Endodermal cell (in vitro differentiated cells): ENCODE measurements at regions not wholly inside any gene's neighbourhood (a gene's known extent, or its start where the extent isn't known, plus 50 kb on each side); places are given as distances from the start of the nearest gene placed in this dataset.
"Not testable (repeated sequence)": the region's sequence is repeated elsewhere in the genome, so short reads cannot be mapped to it uniquely, and the experiment has no call there.

ENCODE experiments used
- DNase-seq: peaks from one replicate; pipeline ENCODE4 v3.0.0-alpha.2; 2017
- H3K27ac ChIP-seq: 2 replicates; pipeline ENCODE4 v1.5.1; 2013; ENCODE audit warnings: mild to moderate bottlenecking, low read depth, low read length, moderate library complexity
- H3K27me3 ChIP-seq: 2 replicates; pipeline ENCODE4 v1.6.1; 2013; ENCODE audit warnings: mild to moderate bottlenecking, low read length, moderate library complexity; ENCODE audit not compliant: insufficient read depth, control insufficient read depth, poor library complexity, severe bottlenecking
- H3K36me3 ChIP-seq: 2 replicates; pipeline ENCODE4 v1.7.0; 2013; ENCODE audit warnings: mild to moderate bottlenecking, low read length, moderate library complexity; ENCODE audit not compliant: control insufficient read depth, insufficient read depth
- H3K4me1 ChIP-seq: one replicate; pipeline ENCODE4 v1.7.0; 2013; ENCODE audit warnings: low read length; ENCODE audit not compliant: control insufficient read depth, insufficient read depth
- H3K4me3 ChIP-seq: 2 replicates; pipeline ENCODE4 v1.5.1; 2013; ENCODE audit warnings: mild to moderate bottlenecking, low read length, moderate library complexity
- H3K9ac ChIP-seq: 2 replicates; pipeline ENCODE4 v1.6.1; 2013; ENCODE audit warnings: mild to moderate bottlenecking, low read length, moderate library complexity; ENCODE audit not compliant: poor library complexity, severe bottlenecking; ENCODE audit errors: extremely low read depth
- H3K9me3 ChIP-seq: 2 replicates; pipeline ENCODE4 v1.6.1; 2013; ENCODE audit warnings: mild to moderate bottlenecking, low read length, moderate library complexity; ENCODE audit not compliant: control insufficient read depth
- H3K27ac Mint-ChIP-seq: 2 replicates; pipeline ENCODE4 v1.8.0; 2020; ENCODE audit warnings: mixed read lengths
- H3K27me3 Mint-ChIP-seq: 2 replicates; pipeline ENCODE4 v1.8.0; 2021; ENCODE audit warnings: mild to moderate bottlenecking, mixed read lengths; ENCODE audit not compliant: insufficient read depth
- H3K36me3 Mint-ChIP-seq: 2 replicates; pipeline ENCODE4 v1.8.0; 2020; ENCODE audit warnings: low read depth, mixed read lengths
- H3K4me1 Mint-ChIP-seq: 2 replicates; pipeline ENCODE4 v1.8.0; 2020; ENCODE audit warnings: mixed read lengths
- H3K4me3 Mint-ChIP-seq: 2 replicates; pipeline ENCODE4 v1.8.0; 2020; ENCODE audit warnings: mild to moderate bottlenecking, moderate library complexity, mixed read lengths
- H3K9me3 Mint-ChIP-seq: 2 replicates; pipeline ENCODE4 v1.8.0; 2020; ENCODE audit warnings: mild to moderate bottlenecking, mixed read lengths
- WGBS, 2 experiments: methylation state at CpG; one replicate each; pipeline versions ENCODE4 v1.1.5 to v1.1.7; 2013; ENCODE audit warnings: missing lambda C conversion rate in 2 of 2, mixed read lengths in 1 of 2; ENCODE audit not compliant: insufficient coverage in 1 of 2, insufficient read length in 1 of 2; 5-methylcytosine and 5-hydroxymethylcytosine counted together
- TF ChIP-seq, protein P1 (sequence below): fragments of 200-600 bp; sonication (generic); conservative IDR thresholded peaks from 2 replicates; pipeline ENCODE4 v1.5.0; 2021; ENCODE audit warnings: antibody characterized with exemption, mild to moderate bottlenecking

DNA sequence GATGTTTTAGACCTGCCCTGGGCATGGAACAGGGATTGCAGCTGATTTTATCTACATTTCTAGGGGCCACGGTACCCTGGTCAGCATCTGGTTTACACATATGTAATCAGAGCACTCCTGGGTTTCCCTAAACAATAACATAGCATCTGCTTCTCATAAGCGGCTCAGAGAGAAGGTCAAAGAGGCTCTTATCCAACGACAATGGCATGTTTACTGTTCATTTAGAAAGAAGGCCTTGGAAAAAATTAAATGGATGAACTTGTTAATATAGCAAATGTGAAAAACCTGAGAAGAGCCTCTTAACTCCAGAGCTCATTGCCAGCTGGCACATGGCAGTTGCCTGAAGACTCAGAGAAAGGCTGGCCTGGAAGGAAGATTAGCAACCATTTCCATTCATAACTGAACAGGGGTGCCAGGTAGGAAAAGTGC lies 202.8 kb upstream of the THUMPD2 start:
- Mint-ChIP-seq H3K36me3 (no peaks in the 10 kb centered on the region), H3K27ac (no peak overlapping the region), H3K9me3 (peaks cover 2% of the 10 kb centered on the region), H3K4me1 (no peaks in the 10 kb centered on the region), H3K4me3 (no peak overlapping the region), H3K27me3 (no peaks in the 10 kb centered on the region)
- no peaks in the 10 kb centered on the region for H3K4me1 ChIP-seq
- H3K9me3 ChIP-seq, result no peaks in the 10 kb centered on the region
- no peaks in the 10 kb centered on the region for H3K27me3 ChIP-seq
- H3K27ac ChIP-seq, result no peak overlapping the region
- no peak overlapping the region for H3K4me3 ChIP-seq
- H3K36me3 ChIP-seq, result no peaks in the 10 kb centered on the region
- DNase-seq, result no peak
- TF ChIP-seq, protein P1, sequence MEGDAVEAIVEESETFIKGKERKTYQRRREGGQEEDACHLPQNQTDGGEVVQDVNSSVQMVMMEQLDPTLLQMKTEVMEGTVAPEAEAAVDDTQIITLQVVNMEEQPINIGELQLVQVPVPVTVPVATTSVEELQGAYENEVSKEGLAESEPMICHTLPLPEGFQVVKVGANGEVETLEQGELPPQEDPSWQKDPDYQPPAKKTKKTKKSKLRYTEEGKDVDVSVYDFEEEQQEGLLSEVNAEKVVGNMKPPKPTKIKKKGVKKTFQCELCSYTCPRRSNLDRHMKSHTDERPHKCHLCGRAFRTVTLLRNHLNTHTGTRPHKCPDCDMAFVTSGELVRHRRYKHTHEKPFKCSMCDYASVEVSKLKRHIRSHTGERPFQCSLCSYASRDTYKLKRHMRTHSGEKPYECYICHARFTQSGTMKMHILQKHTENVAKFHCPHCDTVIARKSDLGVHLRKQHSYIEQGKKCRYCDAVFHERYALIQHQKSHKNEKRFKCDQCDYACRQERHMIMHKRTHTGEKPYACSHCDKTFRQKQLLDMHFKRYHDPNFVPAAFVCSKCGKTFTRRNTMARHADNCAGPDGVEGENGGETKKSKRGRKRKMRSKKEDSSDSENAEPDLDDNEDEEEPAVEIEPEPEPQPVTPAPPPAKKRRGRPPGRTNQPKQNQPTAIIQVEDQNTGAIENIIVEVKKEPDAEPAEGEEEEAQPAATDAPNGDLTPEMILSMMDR, result no peak
- WGBS, 2 experiments, result 86% methylated on average over 2 to 3 of the region's 3 CpGs
- no peak overlapping the region for H3K9ac ChIP-seq

DNA sequence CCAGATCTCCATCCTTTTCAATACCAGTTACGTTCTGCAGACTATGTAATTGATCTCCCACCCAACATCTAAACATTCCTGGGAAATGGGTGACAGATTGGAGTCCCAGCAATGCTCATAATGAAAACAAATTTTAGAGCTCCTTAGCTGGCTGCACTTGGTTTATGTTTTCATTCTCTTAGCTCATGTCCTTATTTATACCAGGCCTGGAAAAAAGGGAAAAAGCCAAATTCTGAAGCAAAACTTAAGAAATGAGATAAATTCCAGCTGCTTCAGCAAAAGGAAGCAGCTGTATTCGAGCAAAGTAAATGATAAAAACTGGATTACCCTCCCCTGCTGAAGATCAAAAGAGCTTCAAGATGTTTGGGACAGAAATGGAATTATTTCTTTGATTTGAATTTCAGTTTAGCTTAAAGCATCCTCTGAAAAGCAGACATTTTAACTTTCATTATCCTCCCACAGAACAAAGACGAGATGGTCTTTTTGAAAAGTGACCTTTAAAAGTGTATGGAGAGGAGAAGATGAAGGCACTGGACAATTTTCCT lies 196.5 kb upstream of the THUMPD2 start:
- no peaks in the 10 kb centered on the region for H3K36me3 Mint-ChIP-seq
- no peak overlapping the region for H3K27ac Mint-ChIP-seq
- WGBS, 2 experiments, result 86% methylated on average over 3 of the region's 3 CpGs; no CpG with 5 or more reads in 1 of the 2 experiments
- H3K4me1 Mint-ChIP-seq, result no peaks in the 10 kb centered on the region
- Histone ChIP-seq H3K4me3 (no peak overlapping the region), H3K9me3 (no peaks in the 10 kb centered on the region), H3K9ac (no peak overlapping the region), H3K27me3 (no peaks in the 10 kb centered on the region), H3K4me1 (no peaks in the 10 kb centered on the region), H3K27ac (no peak overlapping the region), H3K36me3 (no peaks in the 10 kb centered on the region)
- H3K9me3 Mint-ChIP-seq, result peaks cover 16% of the 10 kb centered on the region
- no peaks in the 10 kb centered on the region for H3K27me3 Mint-ChIP-seq
- TF ChIP-seq, protein P1, result no peak
- no peak overlapping the region for H3K4me3 Mint-ChIP-seq
- no peak for DNase-seq

DNA sequence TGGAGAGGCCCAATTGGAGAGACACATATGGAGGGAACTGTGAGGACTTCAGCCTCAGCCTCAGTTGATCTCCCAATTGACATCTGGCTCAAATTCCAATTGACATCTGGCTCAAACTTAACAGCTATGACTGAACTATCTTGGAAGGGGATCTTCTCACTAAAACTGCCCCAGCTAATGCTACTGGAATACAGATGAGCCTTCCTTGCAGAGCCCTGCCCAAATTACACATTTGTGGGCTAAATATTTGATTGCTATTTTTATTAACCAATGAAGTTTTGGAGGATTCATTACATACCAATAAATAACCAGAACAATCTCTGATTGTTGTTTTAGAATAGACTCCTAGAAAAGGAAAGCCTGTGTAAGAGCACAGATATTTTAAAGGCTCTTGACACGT lies 189.0 kb upstream of the THUMPD2 start:
- H3K27me3 Mint-ChIP-seq, result no peaks in the 10 kb centered on the region
- Histone ChIP-seq H3K9me3 (peaks cover 3% of the 10 kb centered on the region), H3K9ac (no peak overlapping the region), H3K27ac (no peak overlapping the region), H3K4me1 (no peaks in the 10 kb centered on the region), H3K36me3 (no peaks in the 10 kb centered on the region), H3K4me3 (no peak overlapping the region), H3K27me3 (no peaks in the 10 kb centered on the region)
- H3K4me1 Mint-ChIP-seq, result no peaks in the 10 kb centered on the region
- H3K9me3 Mint-ChIP-seq, result peaks cover 7% of the 10 kb centered on the region
- no peak for DNase-seq
- no peak overlapping the region for H3K27ac Mint-ChIP-seq
- no peaks in the 10 kb centered on the region for H3K36me3 Mint-ChIP-seq
- H3K4me3 Mint-ChIP-seq, result no peak overlapping the region
- 80 to 96% methylated on average over 1 of the region's 1 CpG for WGBS, 2 experiments
- TF ChIP-seq, protein P1, result no peak

DNA sequence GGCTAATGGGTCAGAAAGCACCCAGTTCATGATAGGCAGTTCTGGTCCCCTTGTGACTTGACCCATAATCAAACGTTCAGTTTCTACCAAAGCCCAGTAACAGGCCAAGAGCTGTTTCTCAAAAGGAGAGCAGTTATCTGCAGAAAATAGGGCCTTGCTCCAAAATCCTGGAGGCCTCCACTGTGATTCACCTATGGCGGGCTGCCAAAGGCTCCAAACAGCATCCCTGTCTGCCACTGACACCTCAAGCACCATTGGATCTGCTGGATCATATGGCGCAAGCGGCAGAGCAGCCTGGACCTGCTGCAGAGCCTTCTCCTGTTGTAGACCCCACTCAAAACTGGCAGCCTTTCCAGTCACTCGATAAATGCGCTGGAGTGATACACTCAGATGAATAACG lies 181.6 kb upstream of the THUMPD2 start:
- not testable (repeated sequence) for H3K27me3 ChIP-seq, H3K4me3 Mint-ChIP-seq, DNase-seq, H3K4me3 ChIP-seq, H3K9ac ChIP-seq, H3K36me3 ChIP-seq, H3K27ac ChIP-seq, H3K4me1 Mint-ChIP-seq, H3K9me3 Mint-ChIP-seq, H3K27me3 Mint-ChIP-seq, H3K4me1 ChIP-seq, H3K36me3 Mint-ChIP-seq, H3K27ac Mint-ChIP-seq, H3K9me3 ChIP-seq
- 82 to 89% methylated on average over 7 of the region's 7 CpGs for WGBS, 2 experiments
